ENCODE measurements at regions not wholly inside any gene's neighbourhood (a gene's known extent, or its start where the extent isn't known, plus 50 kb on each side); places are given as distances from the start of the nearest gene placed in this dataset.
"Not testable (repeated sequence)": the region's sequence is repeated elsewhere in the genome, so short reads cannot be mapped to it uniquely, and the experiment has no call there.

GRCh38 chr4:42257645-42258044 lies 105.2 kb upstream of the BEND4 start:
- H3K56ac ChIP-seq (ENCODE audit: extremely low read depth, insufficient read depth, low read length); H2BK20ac ChIP-seq (ENCODE audit: low read depth, low read length); H3K23ac ChIP-seq (ENCODE audit: low read depth, low read length); H2AK9ac ChIP-seq (replicated peaks; ENCODE audit: low read depth, low read length, poor library complexity); in situ Hi-C loops (cut with MboI; ENCODE audit: low sequenced_read_pairs); H3K14ac ChIP-seq (replicated peaks; ENCODE audit: low read depth, low read length); ATAC-seq (ENCODE audit: low read depth); H3K9ac ChIP-seq (ENCODE audit: low read depth, low read length); H3K4ac ChIP-seq (ENCODE audit: low read depth, low read length); H4K8ac ChIP-seq (ENCODE audit: low read depth in 2 of 2, low read length in 2 of 2); H4K20me1 ChIP-seq (ENCODE audit: insufficient read depth, low read length); H3K4me1 ChIP-seq (ENCODE audit: control insufficient read depth, insufficient read depth, low read length); H2AK5ac ChIP-seq (ENCODE audit: low read depth, low read length); H2BK5ac ChIP-seq (ENCODE audit: low read depth, low read length, poor library complexity, severe bottlenecking); POLR2A ChIA-PET (ENCODE audit: unreplicated experiment); H3K27ac ChIP-seq (ENCODE audit: insufficient read depth, low read length); H3K36me3 ChIP-seq (ENCODE audit: control insufficient read depth, insufficient read depth, low read length); H4K5ac ChIP-seq (ENCODE audit: low read depth, low read length); H2BK120ac ChIP-seq (ENCODE audit: low read depth, low read length); dilution Hi-C loops (cut with HindIII; ENCODE audit: low sequenced_read_pairs, unreplicated experiment); BruUV-seq (replicated peaks); H3K4me2 ChIP-seq (ENCODE audit: low read depth, low read length); DNase-seq; H2AFZ ChIP-seq (replicated peaks; ENCODE audit: low read length, poor library complexity); H3K4me3 ChIP-seq (ENCODE audit: insufficient read depth, low read depth, low read length); H3K79me1 ChIP-seq (ENCODE audit: low read depth in 1 of 2, low read length in 2 of 2); H3K9me3 ChIP-seq (ENCODE audit: control insufficient read depth, insufficient read depth, low read length); H3K18ac ChIP-seq (ENCODE audit: low read depth, low read length); H2BK15ac ChIP-seq (ENCODE audit: low read depth, low read length); H3K9me1 ChIP-seq (ENCODE audit: insufficient read depth, low read length); intact Hi-C loops (cut with micrococcal nuclease); H4K91ac ChIP-seq (ENCODE audit: insufficient read depth, low read depth, low read length); H3K27me3 ChIP-seq (ENCODE audit: control insufficient read depth, insufficient read depth, low read length): not testable (repeated sequence)
- CTCF ChIA-PET, result interaction anchor here (0.7 kb wide), 1 partner anchor 165 kb away, joined by 3 read pairs; no protein-coding TSS in a partner anchor
- no CpG with 5 or more reads among the region's 6 CpGs for WGBS, 2 experiments (ENCODE audit: extremely low coverage in 2 of 2, insufficient read length in 1 of 2)

Measured in IMR-90 (cell line).